ENCODE measurements at regions not wholly inside any gene's neighbourhood (a gene's known extent, or its start where the extent isn't known, plus 50 kb on each side); places are given as distances from the start of the nearest gene placed in this dataset.

DNA sequence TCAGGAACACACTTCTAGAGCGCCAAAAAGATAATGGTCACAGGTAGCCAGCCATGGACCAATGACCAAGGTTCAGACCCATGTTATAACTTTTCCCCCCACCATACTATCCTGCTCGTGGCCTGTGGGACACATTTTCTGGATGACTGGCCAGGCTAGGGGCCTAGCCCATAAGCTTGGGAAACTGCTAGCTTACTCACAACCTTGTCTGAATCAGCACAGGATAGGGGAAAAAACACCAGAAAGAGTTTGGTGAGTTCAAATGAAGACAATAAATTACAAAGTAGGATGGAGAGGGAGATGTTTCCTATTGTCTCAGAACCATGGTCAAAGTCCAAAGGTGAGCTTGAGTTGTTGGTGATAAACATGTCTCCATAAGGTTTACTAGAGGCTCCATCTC lies 156.3 kb upstream of the CCDC68 start:
- TF ChIP-seq EZH2phosphoT487 (IDR thresholded peaks at IDR 0.05; ENCODE audit: low read depth, severe bottlenecking, unreplicated experiment), result no peak
- TF ChIP-seq CTCF (IDR thresholded peaks at IDR 0.05; ENCODE audit: poor library complexity), result no peak
- no peak for TF ChIP-seq EZH2 (IDR thresholded peaks at IDR 0.05; ENCODE audit: borderline replicate concordance)
